Gastrocnemius medialis (tissue), 4 donors: ENCODE measurements at regions not wholly inside any gene's neighbourhood (a gene's known extent, or its start where the extent isn't known, plus 50 kb on each side); places are given as distances from the start of the nearest gene placed in this dataset.

Experiments used
- ATAC-seq, 2 donors: fragments of 150-250 bp; one replicate each; pipeline ENCODE4 v1.9.1; 2016
- DNase-seq, 2 donors: peaks; one replicate each; pipeline ENCODE4 v3.0.0-alpha.2; 2019
- H3K27ac ChIP-seq, 4 donors: fragments of 200-600 bp; sonication (generic); 1 replicate in 1 of 4; 2 replicates in 3 of 4; pipeline ENCODE4 v1.5.1; 2016 to 2018; ENCODE audit warnings: mild to moderate bottlenecking in 2 of 4, moderate library complexity in 1 of 4
- H3K27me3 ChIP-seq, 3 donors: fragments of 200-600 bp; sonication (generic) in 2 of 3; 1 replicate in 1 of 3; 2 replicates in 2 of 3; pipeline versions ENCODE4 v1.5.1 to v1.6.0; 2016 to 2019; ENCODE audit warnings: mild to moderate bottlenecking in 1 of 3, moderate library complexity in 1 of 3
- H3K36me3 ChIP-seq, 2 donors: fragments of 200-600 bp; sonication (generic) in 1 of 2; one replicate each; pipeline ENCODE4 v1.5.1; 2017 to 2018
- H3K4me1 ChIP-seq, 2 donors: fragments of 200-600 bp; sonication (generic) in 1 of 2; one replicate each; pipeline ENCODE4 v1.5.1; 2016 to 2017; ENCODE audit warnings: mild to moderate bottlenecking in 2 of 2
- H3K4me3 ChIP-seq, 4 donors: fragments of 200-600 bp; sonication (generic) in 3 of 4; 1 replicate in 1 of 4; 2 replicates in 3 of 4; pipeline ENCODE4 v1.5.1; 2016 to 2019; ENCODE audit warnings: mild to moderate bottlenecking in 2 of 4
- H3K9me3 ChIP-seq, 3 donors: fragments of 200-600 bp; sonication (generic) in 2 of 3; 1 replicate in 1 of 3; 2 replicates in 2 of 3; pipeline ENCODE4 v1.5.1; 2016 to 2019
- CTCF ChIP-seq, 5 experiments: fragments of 450-650 bp in 3 of 5; fragments of 200-600 bp in 2 of 5; sonication (generic) in 2 of 5; IDR thresholded peaks in 4 of 5; conservative IDR thresholded peaks in 1 of 5; 1 replicate in 4 of 5; 2 replicates in 1 of 5; pipeline ENCODE4 v1.5.1; 2016 to 2019; ENCODE audit warnings: antibody characterized with exemption in 5 of 5, mild to moderate bottlenecking in 3 of 5, moderate library complexity in 3 of 5
- POLR2A ChIP-seq, 2 donors: fragments of 450-650 bp; IDR thresholded peaks; one replicate each; pipeline ENCODE4 v1.6.1; 2017; ENCODE audit warnings: antibody characterized with exemption in 2 of 2, mild to moderate bottlenecking in 2 of 2, moderate library complexity in 2 of 2
- in situ Hi-C, 4 donors: fragments of 200-750 bp; cut with MboI; loops; one replicate each; pipeline versions ENCODE4 v1.15.0 to v1.8.0; 2017; ENCODE audit warnings: low sequenced_read_pairs in 4 of 4
- intact Hi-C: fragments of 100-400 bp; cut with DNase I; formaldehyde crosslinking; loops from one replicate; pipeline ENCODE4 v1.15.1; 2023; ENCODE audit warnings: low total_unique reads

DNA sequence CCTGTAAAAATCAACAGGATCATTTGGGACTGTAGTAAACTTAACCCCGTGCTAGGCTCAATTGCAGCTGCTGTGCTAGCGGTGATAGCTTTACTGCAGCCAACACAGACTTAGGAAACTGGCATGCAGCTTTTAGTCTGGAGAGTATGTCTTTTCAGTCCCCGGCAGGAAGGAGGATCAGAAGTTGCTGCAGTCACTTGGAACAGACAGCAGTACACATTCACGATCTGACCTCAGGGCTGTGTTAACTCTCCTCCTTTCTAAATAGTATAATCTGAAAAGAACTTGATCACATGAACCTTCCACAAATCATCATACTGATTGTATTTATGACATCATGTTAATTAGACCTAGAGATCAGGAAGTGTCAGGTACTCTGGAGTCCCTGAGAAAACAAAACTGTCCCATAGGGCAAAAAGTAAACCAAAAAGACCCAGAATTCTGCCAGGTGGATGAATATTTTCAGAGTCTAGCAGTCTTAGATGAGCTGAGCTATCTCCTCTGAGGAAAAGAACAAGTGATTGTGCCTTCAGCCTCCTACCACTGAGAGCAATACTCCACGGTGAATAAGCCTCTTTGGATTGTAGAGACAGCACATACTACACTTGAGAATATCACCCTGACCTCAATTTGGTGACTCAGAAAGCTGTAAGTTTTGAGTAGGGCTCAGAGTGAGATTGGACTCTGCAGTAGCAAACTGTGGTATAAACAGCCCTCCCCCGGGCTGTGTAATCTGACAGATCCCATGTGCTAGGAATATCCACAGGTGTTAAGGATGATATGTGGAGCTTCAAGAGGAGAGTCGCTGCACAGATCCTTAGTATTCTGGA lies 181.0 kb upstream of the GPR12 start:
- in situ Hi-C loops (loop anchor here (25.0 kb wide), 3 partner anchors 229 to 779 kb away; no protein-coding TSS in a partner anchor), intact Hi-C loops (no loop called here)
- ATAC-seq, result no peak

GRCh38 chr13:26934096-26934495 lies 173.5 kb upstream of the GPR12 start:
- in situ Hi-C loops (loop anchor here (25.0 kb wide), 3 partner anchors 222 to 772 kb away; no protein-coding TSS in a partner anchor), intact Hi-C loops (no loop called here)
- no peaks in the 10 kb centered on the region for H3K9me3 ChIP-seq
- ATAC-seq (no peak), DNase-seq (no peak)
- no peaks in the 10 kb centered on the region for H3K36me3 ChIP-seq
- no peak overlapping the region for H3K27ac ChIP-seq
- TF ChIP-seq POLR2A (IDR thresholded peaks at IDR 0.05) (no peak), CTCF (IDR thresholded peaks at IDR 0.05 in 4 of 5, conservative IDR thresholded peaks at IDR 0.05 in 1 of 5) (no peak)
- H3K27me3 ChIP-seq, result peaks cover 0 to 2% (median 0%) of the 10 kb centered on the region in 3 donors
- no peaks in the 10 kb centered on the region for H3K4me1 ChIP-seq
- H3K4me3 ChIP-seq, result no peak overlapping the region

More for the DNA sequence above, 181.0 kb upstream of the GPR12 start:
- TF ChIP-seq CTCF (IDR thresholded peaks at IDR 0.05 in 4 of 5, conservative IDR thresholded peaks at IDR 0.05 in 1 of 5) (no peak), POLR2A (IDR thresholded peaks at IDR 0.05) (no peak)
- no peaks in the 10 kb centered on the region for H3K9me3 ChIP-seq
- H3K4me3 ChIP-seq, result no peak overlapping the region
- peaks cover 0 to 2% (median 0%) of the 10 kb centered on the region in 3 donors for H3K27me3 ChIP-seq
- H3K36me3 ChIP-seq, result no peaks in the 10 kb centered on the region
- DNase-seq, result no peak
- no peak overlapping the region for H3K27ac ChIP-seq
- no peaks in the 10 kb centered on the region for H3K4me1 ChIP-seq

- Histone ChIP-seq H3K4me3 (no peak overlapping the region), H3K9me3 (no peaks in the 10 kb centered on the region), H3K36me3 (no peaks in the 10 kb centered on the region), H3K27ac (no peak overlapping the region), H3K27me3 (no peaks in the 10 kb centered on the region), H3K4me1 (no peaks in the 10 kb centered on the region)
- ATAC-seq, result no peak
- intact Hi-C loops (no loop called here), in situ Hi-C loops (loop anchor here (25.0 kb wide), 3 partner anchors 220 to 770 kb away; no protein-coding TSS in a partner anchor)
- no peak for TF ChIP-seq CTCF (IDR thresholded peaks at IDR 0.05 in 4 of 5, conservative IDR thresholded peaks at IDR 0.05 in 1 of 5)
- no peak for TF ChIP-seq POLR2A (IDR thresholded peaks at IDR 0.05)
- no peak for DNase-seq
Measured at GRCh38 chr13:26932465-26932864, 171.9 kb upstream of the GPR12 start.

GRCh38 chr13:26929971-26930730 lies 169.6 kb upstream of the GPR12 start:
- Histone ChIP-seq H3K27me3 (no peaks in the 10 kb centered on the region), H3K36me3 (no peaks in the 10 kb centered on the region), H3K27ac (no peak overlapping the region), H3K9me3 (no peaks in the 10 kb centered on the region), H3K4me1 (no peaks in the 10 kb centered on the region), H3K4me3 (no peak overlapping the region)
- intact Hi-C loops, result no loop called here
- TF ChIP-seq CTCF (IDR thresholded peaks at IDR 0.05 in 4 of 5, conservative IDR thresholded peaks at IDR 0.05 in 1 of 5), result peak; percentile 60 to 91 (median 73)
- TF ChIP-seq POLR2A (IDR thresholded peaks at IDR 0.05), result no peak
- no peak for ATAC-seq
- in situ Hi-C loops, result loop anchor here (25.0 kb wide), 3 partner anchors 218 to 768 kb away; no protein-coding TSS in a partner anchor
- peak in 1 of 2 donors; percentile 15 for DNase-seq
